Spinal cord (tissue), 9 donors: ENCODE measurements at regions not wholly inside any gene's neighbourhood (a gene's known extent, or its start where the extent isn't known, plus 50 kb on each side); places are given as distances from the start of the nearest gene placed in this dataset.

Source experiments
- DNase-seq, 6 donors: peaks; one replicate each; pipeline versions ENCODE4 v3.0.0 to v3.0.0-alpha.2; 2013 to 2015; ENCODE audit warnings: low spot score in 6 of 6, low read depth in 4 of 6
- H3K27ac ChIP-seq: one replicate; pipeline ENCODE4 v1.5.1; 2013; ENCODE audit warnings: low read depth, low read length, control low read depth
- H3K27me3 ChIP-seq: one replicate; pipeline ENCODE4 v1.6.1; 2013; ENCODE audit warnings: low read length; ENCODE audit not compliant: control insufficient read depth, insufficient read depth
- H3K36me3 ChIP-seq: one replicate; pipeline ENCODE4 v1.6.1; 2013; ENCODE audit warnings: low read length; ENCODE audit not compliant: control insufficient read depth, insufficient read depth
- H3K4me1 ChIP-seq: one replicate; pipeline ENCODE4 v1.6.1; 2013; ENCODE audit warnings: low read length; ENCODE audit not compliant: control insufficient read depth, insufficient read depth
- H3K4me3 ChIP-seq: one replicate; pipeline ENCODE4 v1.5.1; 2013; ENCODE audit warnings: low read depth, low read length, control low read depth
- H3K9me3 ChIP-seq: one replicate; pipeline ENCODE4 v1.6.1; 2013; ENCODE audit warnings: low read length; ENCODE audit not compliant: control insufficient read depth, insufficient read depth
- WGBS: methylation state at CpG from one replicate; pipeline ENCODE4 v1.1.5; 2013; ENCODE audit warnings: missing lambda C conversion rate; ENCODE audit not compliant: insufficient coverage; 5-methylcytosine and 5-hydroxymethylcytosine counted together
- donor health status: healthy.

DNA sequence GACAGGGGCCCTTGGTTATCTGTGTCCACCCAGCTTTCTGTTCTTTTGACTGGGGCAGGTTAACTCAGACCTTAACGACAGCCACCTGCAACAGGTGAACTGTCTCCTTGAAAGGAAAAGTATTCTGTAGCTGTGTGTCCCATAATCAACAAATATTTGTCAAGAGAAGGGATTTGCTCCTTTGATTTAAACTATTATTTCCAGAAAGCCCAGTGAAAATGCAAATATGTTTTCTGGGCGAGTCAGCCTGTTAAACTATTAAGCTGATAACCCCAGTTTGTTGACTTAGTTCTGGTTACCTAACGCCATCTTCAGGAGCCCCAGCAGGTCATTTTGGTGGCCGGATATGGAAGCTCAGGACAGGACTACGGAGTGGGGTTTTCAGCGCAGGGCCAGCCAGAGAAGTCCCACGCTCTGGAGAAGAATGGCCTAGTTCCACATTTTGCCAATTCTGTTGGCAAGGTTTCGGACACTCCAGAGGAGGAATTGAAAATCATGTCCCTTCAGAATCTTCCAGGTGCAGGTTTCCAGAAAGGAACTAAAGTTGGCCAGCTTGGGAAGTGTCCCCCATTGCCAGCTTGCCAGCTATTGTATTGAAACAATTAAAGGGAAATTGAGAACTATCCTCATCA, 54.5 kb downstream of the ADRA2A start:
- Histone ChIP-seq H3K4me1 (peaks cover 4% of the 10 kb centered on the region), H3K27ac (no peak overlapping the region), H3K36me3 (no peaks in the 10 kb centered on the region), H3K27me3 (no peaks in the 10 kb centered on the region), H3K4me3 (no peak overlapping the region), H3K9me3 (no peaks in the 10 kb centered on the region)
- DNase-seq, result no peak
- WGBS, result 84% methylated on average over 7 of the region's 8 CpGs

DNA sequence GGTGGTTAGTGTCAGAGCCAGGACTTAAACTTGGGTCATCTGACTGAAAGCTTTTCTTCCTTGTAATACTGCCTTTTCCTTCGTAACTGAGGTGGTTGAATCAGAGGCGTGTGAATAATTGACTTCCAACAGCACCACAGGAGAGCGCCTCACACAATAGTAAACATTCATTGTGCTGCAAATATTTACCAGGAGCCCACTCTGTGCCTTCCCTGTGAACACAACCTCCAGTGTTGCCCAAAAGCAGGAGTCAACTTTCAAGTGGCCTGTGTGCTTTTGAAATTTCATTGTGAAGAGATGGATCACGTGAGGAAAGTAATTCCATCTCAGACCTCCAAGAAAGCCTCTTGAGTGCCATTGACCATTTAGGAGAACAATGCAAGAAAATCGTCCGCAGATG, 60.2 kb downstream of the ADRA2A start:
- Histone ChIP-seq H3K4me3 (no peak overlapping the region), H3K27me3 (no peaks in the 10 kb centered on the region), H3K36me3 (no peaks in the 10 kb centered on the region), H3K4me1 (no peaks in the 10 kb centered on the region), H3K9me3 (no peaks in the 10 kb centered on the region), H3K27ac (no peak overlapping the region)
- DNase-seq, result no peak
- WGBS, result no CpG with 5 or more reads among the region's 6 CpGs

DNA sequence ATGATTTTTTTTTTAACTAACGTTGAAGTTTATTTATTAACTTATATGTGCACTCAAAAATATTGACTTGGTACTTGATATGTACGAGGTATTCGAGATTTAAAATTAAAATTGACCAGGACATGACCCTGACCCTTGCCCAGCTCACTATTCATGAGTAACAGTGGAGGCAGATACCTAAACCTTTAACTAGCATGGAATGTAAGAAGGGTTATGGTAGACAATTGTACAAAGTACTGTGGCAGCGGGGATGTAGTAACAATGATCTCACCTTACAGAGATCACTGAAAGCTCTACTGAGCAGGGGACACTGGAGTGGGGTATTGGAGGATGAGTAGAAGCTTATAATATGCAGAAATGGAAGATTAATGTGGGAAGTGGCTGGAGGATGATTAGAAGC, 60.8 kb downstream of the ADRA2A start:
- no peak overlapping the region for H3K27ac ChIP-seq
- H3K27me3 ChIP-seq, result no peaks in the 10 kb centered on the region
- WGBS, result no CpG with 5 or more reads among the region's 4 CpGs
- no peaks in the 10 kb centered on the region for H3K9me3 ChIP-seq
- H3K4me3 ChIP-seq, result no peak overlapping the region
- DNase-seq, result no peak
- H3K4me1 ChIP-seq, result no peaks in the 10 kb centered on the region
- no peaks in the 10 kb centered on the region for H3K36me3 ChIP-seq

DNA sequence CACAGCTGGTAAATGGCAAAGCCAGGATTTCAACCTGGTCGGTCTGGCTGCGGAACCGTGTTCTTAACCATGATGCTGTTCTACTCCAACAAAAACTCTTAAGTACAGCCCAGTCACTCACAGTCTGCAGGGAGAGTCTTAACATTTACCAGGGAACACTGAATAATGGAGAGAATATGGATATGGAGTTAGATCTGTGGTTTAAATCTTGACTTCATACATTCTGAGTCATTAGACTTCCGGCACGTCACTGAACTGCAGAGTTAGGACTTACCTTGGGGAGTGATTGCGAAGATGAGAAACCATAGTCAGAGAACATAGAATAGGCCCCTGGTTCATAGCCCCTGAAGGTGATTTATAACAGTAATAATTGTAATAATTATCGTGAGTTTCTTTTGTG, 61.7 kb downstream of the ADRA2A start:
- WGBS, result 100% methylated on average over 1 of the region's 7 CpGs
- Histone ChIP-seq H3K9me3 (no peaks in the 10 kb centered on the region), H3K4me3 (no peak overlapping the region), H3K27me3 (no peaks in the 10 kb centered on the region), H3K36me3 (no peaks in the 10 kb centered on the region), H3K27ac (no peak overlapping the region), H3K4me1 (no peaks in the 10 kb centered on the region)
- no peak for DNase-seq

DNA sequence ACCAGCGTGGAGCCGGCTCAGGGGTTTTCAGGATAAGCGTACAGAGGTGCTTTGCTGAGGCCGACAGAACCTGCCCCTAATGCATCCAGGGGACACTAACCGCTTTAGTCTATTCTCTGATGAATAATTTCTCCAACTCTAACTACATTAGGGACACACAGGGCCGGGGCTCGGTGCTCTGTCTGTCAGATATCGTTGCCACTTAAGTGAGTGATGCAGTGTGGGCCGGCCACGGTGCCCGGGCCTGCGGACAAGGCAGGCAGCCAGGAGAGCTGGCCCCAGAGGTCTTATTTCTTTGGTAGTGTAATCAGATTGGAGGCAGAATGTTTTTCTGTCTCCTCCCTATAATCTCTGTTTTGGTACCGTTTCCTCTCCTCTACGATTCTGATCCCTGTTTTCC, 62.7 kb downstream of the ADRA2A start:
- 79% methylated on average over 5 of the region's 14 CpGs for WGBS
- DNase-seq, result no peak
- H3K27me3 ChIP-seq, result no peaks in the 10 kb centered on the region
- no peak overlapping the region for H3K4me3 ChIP-seq
- no peak overlapping the region for H3K27ac ChIP-seq
- H3K36me3 ChIP-seq, result no peaks in the 10 kb centered on the region
- no peaks in the 10 kb centered on the region for H3K4me1 ChIP-seq
- H3K9me3 ChIP-seq, result no peaks in the 10 kb centered on the region

DNA sequence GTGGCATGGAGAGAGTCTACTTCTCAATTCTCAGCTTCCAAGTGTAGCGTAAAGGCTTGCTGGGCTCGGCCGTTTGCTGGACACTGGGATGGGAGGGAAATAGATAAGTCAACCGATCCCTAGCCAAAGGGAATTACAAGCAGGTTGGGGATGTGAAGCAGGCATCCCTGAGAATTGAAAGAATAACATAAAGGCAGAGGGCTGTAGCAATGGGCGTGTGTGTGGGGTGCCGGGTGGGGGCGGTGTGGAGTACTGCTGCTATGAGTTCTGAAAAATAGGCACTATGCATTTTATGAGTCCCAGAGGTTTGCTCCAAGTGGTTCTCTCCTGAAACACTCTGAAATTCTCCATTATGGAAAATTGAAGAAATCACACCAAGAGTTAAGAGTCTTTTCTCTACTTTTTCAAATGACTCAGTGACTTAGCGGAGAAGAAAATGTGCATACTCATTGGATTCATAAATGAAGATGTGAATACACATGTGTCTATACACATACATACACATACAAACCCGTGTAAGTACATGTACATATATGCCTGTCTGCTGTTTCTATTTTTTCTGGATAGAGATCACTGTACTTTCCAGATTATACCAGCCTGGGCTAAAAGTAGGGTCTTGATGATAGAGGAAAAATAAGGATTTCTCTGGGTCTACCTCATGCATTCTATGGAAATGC, 65.4 kb downstream of the ADRA2A start:
- no peak for DNase-seq

DNA sequence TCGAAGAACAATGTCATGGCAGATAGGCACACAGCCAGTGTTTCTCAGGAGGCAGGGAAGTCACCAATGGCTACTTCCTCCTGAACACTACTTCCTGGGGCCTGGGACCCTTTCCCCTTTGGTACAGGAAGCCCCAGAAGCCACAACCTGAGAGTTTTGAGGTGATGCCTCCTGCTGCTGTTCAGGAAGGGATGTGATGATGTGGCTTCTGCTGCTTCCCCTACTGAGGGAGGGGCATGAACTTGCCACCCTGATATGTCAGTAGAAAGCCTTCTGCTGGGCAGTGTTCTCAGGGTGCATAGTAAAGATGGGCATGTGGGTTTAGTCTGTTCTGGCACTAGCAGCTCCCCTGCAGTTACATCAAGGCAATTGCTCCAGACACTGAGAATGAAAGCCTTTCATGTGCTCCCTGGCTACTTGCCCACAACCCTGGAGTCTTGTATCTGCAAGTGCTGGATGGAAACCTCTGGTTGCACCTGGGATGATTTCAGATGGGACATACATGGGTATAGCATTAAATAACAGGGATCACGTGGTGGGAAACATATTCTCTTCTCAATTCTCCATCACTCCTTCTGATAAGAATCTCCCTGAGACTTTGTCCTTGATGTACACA, 69.3 kb downstream of the ADRA2A start:
- DNase-seq, result peak in 2 of 6 donors; percentile 34 to 41
- Histone ChIP-seq H3K36me3 (no peaks in the 10 kb centered on the region), H3K27ac (no peak overlapping the region), H3K9me3 (no peaks in the 10 kb centered on the region), H3K4me1 (no peaks in the 10 kb centered on the region), H3K4me3 (no peak overlapping the region), H3K27me3 (no peaks in the 10 kb centered on the region)
- 88% methylated on average over 1 of the region's 2 CpGs for WGBS

More for the DNA sequence above, 65.4 kb downstream of the ADRA2A start:
- H3K4me1 ChIP-seq, result no peaks in the 10 kb centered on the region
- no peak overlapping the region for H3K27ac ChIP-seq
- H3K4me3 ChIP-seq, result no peak overlapping the region
- 76% methylated on average over 7 of the region's 9 CpGs for WGBS
- no peaks in the 10 kb centered on the region for H3K36me3 ChIP-seq
- no peaks in the 10 kb centered on the region for H3K27me3 ChIP-seq
- no peaks in the 10 kb centered on the region for H3K9me3 ChIP-seq

DNA sequence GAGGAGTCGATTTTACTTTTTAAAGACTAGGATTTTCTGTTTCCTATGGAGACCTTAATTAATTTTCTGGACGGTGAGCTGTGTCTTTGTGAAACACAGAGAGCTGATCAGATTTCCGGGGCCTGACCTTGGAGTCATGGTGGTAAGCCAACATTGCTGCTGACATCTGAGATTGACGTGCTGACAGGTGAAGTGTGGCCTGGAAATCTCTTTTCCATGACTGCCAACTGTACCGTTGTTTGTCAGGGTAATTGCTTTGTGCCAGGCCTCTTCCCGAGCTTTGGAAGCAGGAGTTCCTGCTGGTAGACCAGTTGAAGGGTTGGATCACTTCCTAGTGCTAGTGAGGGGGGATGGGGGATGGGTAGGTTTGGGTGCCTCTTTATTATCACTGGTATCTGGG, 71.2 kb downstream of the ADRA2A start:
- Histone ChIP-seq H3K9me3 (no peaks in the 10 kb centered on the region), H3K27ac (no peak overlapping the region), H3K27me3 (no peaks in the 10 kb centered on the region), H3K36me3 (no peaks in the 10 kb centered on the region), H3K4me1 (no peaks in the 10 kb centered on the region), H3K4me3 (no peak overlapping the region)
- 44% methylated on average over 6 of the region's 6 CpGs for WGBS
- peak in 1 of 6 donors; percentile 4 for DNase-seq

DNA sequence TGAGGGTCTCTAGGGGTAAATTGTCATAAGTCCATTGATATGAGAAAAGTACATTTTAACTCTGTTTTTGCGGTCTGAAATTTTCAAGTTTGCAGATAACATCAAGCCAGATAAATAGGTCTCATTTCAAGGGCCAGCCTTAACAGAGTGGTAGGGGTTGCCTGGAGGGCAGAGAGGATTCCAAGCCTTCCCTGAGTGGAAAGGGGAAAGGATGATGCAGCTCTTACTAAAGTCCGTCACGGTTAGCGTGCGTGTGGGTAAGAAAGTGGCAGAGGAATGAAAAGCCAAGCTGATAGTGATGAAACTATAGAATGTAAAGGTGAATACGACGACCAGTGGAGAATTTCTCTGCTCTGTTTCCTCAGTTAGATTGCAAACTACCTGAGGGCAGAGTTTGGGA, 71.6 kb downstream of the ADRA2A start:
- DNase-seq, result no peak
- no peaks in the 10 kb centered on the region for H3K4me1 ChIP-seq
- 98% methylated on average over 6 of the region's 7 CpGs for WGBS
- no peaks in the 10 kb centered on the region for H3K9me3 ChIP-seq
- H3K36me3 ChIP-seq, result no peaks in the 10 kb centered on the region
- H3K27me3 ChIP-seq, result no peaks in the 10 kb centered on the region
- H3K4me3 ChIP-seq, result no peak overlapping the region
- H3K27ac ChIP-seq, result no peak overlapping the region

DNA sequence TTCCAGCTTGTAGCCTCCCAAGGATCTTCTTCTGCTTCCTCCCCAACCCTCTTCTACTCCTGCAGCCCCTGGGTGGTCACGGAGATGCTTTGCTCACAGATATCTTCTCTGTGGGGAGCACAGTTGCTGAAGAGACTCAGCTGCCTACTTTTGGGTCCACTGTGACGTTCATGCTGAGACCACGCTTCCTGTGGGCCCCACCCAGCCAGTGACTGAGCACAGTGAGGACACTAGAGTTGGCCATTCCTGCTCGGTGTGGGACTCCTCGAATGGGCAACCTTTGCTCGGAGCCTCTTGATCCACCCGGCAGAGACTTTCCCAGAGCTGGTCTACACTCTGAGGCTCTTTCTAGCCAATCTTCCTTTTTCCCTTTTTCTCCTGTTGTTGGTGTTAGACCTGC, 73.9 kb downstream of the ADRA2A start:
- H3K27me3 ChIP-seq, result no peaks in the 10 kb centered on the region
- no peak overlapping the region for H3K27ac ChIP-seq
- WGBS, result 94% methylated on average over 7 of the region's 7 CpGs
- H3K36me3 ChIP-seq, result no peaks in the 10 kb centered on the region
- DNase-seq, result no peak
- H3K4me3 ChIP-seq, result no peak overlapping the region
- no peaks in the 10 kb centered on the region for H3K4me1 ChIP-seq
- H3K9me3 ChIP-seq, result no peaks in the 10 kb centered on the region
